GM12874 (cell line): ENCODE measurements at regions not wholly inside any gene's neighbourhood (a gene's known extent, or its start where the extent isn't known, plus 50 kb on each side); places are given as distances from the start of the nearest gene placed in this dataset.

ENCODE experiments used
- CTCF ChIP-seq: IDR thresholded peaks from 2 replicates; pipeline ENCODE4 v1.5.1; 2011; ENCODE audit warnings: low read depth, mild to moderate bottlenecking, control low read depth, low read length, moderate library complexity; ENCODE audit not compliant: insufficient read depth

- TF ChIP-seq CTCF, result no peak
Measured at GRCh38 chr20:53875452-53875851, 194.9 kb downstream of the BCAS1 start.

GRCh38 chr20:53874706-53875105, 195.7 kb downstream of the BCAS1 start:
- no peak for TF ChIP-seq CTCF

GRCh38 chr20:53874104-53874503, 196.3 kb downstream of the BCAS1 start:
- no peak for TF ChIP-seq CTCF

- no peak for TF ChIP-seq CTCF
Measured at GRCh38 chr20:53873230-53873604, 197.2 kb downstream of the BCAS1 start.

GRCh38 chr20:53872561-53873229, 197.7 kb downstream of the BCAS1 start:
- TF ChIP-seq CTCF, result no peak

GRCh38 chr20:53872081-53872541, 198.3 kb downstream of the BCAS1 start:
- TF ChIP-seq CTCF, result no peak

GRCh38 chr20:53871541-53871940, 198.9 kb downstream of the BCAS1 start:
- TF ChIP-seq CTCF, result no peak
